Mammary epithelial cell (primary cell): ENCODE measurements at regions not wholly inside any gene's neighbourhood (a gene's known extent, or its start where the extent isn't known, plus 50 kb on each side); places are given as distances from the start of the nearest gene placed in this dataset.

Experiments used
- EZH2 ChIP-seq: IDR thresholded peaks from 2 replicates; pipeline ENCODE4 v1.6.1; 2012; ENCODE audit warnings: low read length, inconsistent platforms, borderline replicate concordance
- TF ChIP-seq, protein P1 (sequence below), 2 donors: IDR thresholded peaks in 1 of 2; conservative IDR thresholded peaks in 1 of 2; 2 replicates each; pipeline ENCODE4 v1.5.1; 2011 to 2012; ENCODE audit warnings: inconsistent platforms in 2 of 2, low read length in 2 of 2, mild to moderate bottlenecking in 2 of 2, control low read depth in 1 of 2, low read depth in 1 of 2; ENCODE audit not compliant: insufficient read depth in 1 of 2; ENCODE audit errors: extremely low read depth in 1 of 2

DNA sequence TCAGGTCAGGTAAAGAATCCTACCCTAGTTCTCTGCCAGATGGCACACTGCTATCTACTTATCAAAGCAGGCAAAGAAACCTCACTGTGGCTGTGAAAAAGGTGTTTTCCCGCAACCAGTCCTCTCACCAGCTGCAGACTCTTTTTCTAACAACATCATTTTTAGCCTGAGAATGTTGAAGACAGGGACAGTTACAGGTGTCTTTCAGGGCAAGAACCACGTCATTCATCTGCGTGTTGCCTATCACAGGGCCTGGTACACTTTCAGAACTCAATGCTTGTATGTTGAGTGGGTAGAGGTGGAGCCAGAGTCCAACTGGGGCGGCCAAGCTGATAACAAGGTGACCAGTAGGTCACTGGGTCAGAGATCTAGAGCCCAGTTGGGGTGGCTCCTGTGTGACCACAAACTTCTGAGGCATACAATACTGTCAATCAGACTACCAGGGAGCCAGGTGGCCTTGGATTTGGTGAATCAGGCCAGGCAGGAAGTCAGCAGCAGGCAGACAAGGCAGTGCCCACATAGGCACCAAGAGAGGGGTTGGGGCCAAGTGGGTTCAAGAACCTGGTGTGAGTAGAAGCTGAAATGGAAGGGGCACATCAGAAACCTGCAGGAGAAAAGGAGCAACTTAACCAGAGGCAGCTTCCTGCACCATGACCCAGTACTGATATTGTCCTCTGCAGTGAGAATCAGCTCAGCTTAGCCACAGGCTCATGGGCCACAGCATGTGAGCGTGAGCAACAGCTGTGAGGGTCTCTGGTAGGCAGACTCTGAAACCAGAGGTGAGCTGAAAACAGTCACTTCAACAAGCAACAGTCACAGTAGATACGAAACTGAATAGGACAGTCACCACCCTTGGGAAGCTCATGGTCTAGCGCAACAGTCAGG is 123.6 kb downstream of the DTL start:
- TF ChIP-seq, protein P1, sequence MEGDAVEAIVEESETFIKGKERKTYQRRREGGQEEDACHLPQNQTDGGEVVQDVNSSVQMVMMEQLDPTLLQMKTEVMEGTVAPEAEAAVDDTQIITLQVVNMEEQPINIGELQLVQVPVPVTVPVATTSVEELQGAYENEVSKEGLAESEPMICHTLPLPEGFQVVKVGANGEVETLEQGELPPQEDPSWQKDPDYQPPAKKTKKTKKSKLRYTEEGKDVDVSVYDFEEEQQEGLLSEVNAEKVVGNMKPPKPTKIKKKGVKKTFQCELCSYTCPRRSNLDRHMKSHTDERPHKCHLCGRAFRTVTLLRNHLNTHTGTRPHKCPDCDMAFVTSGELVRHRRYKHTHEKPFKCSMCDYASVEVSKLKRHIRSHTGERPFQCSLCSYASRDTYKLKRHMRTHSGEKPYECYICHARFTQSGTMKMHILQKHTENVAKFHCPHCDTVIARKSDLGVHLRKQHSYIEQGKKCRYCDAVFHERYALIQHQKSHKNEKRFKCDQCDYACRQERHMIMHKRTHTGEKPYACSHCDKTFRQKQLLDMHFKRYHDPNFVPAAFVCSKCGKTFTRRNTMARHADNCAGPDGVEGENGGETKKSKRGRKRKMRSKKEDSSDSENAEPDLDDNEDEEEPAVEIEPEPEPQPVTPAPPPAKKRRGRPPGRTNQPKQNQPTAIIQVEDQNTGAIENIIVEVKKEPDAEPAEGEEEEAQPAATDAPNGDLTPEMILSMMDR (conservative IDR thresholded peaks at IDR 0.05 in 1 of 2, IDR thresholded peaks at IDR 0.05 in 1 of 2; ENCODE audit: extremely low read depth in 1 of 2, insufficient read depth in 1 of 2, low read depth in 1 of 2, low read length in 2 of 2), result no peak
- no peak for TF ChIP-seq EZH2
